Spleen (tissue), 7 donors: ENCODE measurements at regions not wholly inside any gene's neighbourhood (a gene's known extent, or its start where the extent isn't known, plus 50 kb on each side); places are given as distances from the start of the nearest gene placed in this dataset.

Experiments used
- CTCF ChIP-seq, 11 experiments: fragments of 200-600 bp in 7 of 11; fragments of 450-650 bp in 4 of 11; sonication (generic) in 4 of 11; IDR thresholded peaks in 8 of 11; conservative IDR thresholded peaks in 3 of 11; 1 replicate in 7 of 11; 2 replicates in 4 of 11; pipeline versions ENCODE4 v1.4.0 to v1.8.0; 2016 to 2021; ENCODE audit warnings: antibody characterized with exemption in 11 of 11, inconsistent platforms in 4 of 11, mild to moderate bottlenecking in 1 of 11
- POLR2AphosphoS5 ChIP-seq, 3 donors: sonication (generic); formaldehyde crosslinking; IDR thresholded peaks; one replicate each; pipeline ENCODE4 v1.5.1; 2017; ENCODE audit warnings: antibody characterized with exemption in 3 of 3
- donor health status: DM: no; HTN: no; CAD: no; lungs with moderate emphysema.
- donor health status: DM: no; HTN: no; CAD: no.
- donor health status: DM: no; HTN: no; CAD: no.

- TF ChIP-seq CTCF (IDR thresholded peaks at IDR 0.05 in 8 of 11, conservative IDR thresholded peaks at IDR 0.05 in 3 of 11) (no peak), POLR2AphosphoS5 (IDR thresholded peaks at IDR 0.05) (no peak)
Measured at GRCh38 chr21:45351061-45351460, 53.9 kb upstream of the COL18A1 start.
